NCI-H2029 (cell line): ENCODE measurements at regions not wholly inside any gene's neighbourhood (a gene's known extent, or its start where the extent isn't known, plus 50 kb on each side); places are given as distances from the start of the nearest gene placed in this dataset.
"Not testable (repeated sequence)": the region's sequence is repeated elsewhere in the genome, so short reads cannot be mapped to it uniquely, and the experiment has no call there.

Experiments used
- DNase-seq: peaks from one replicate; lab custom pipeline; 2025; lab: John Stamatoyannopoulos, UW

DNA sequence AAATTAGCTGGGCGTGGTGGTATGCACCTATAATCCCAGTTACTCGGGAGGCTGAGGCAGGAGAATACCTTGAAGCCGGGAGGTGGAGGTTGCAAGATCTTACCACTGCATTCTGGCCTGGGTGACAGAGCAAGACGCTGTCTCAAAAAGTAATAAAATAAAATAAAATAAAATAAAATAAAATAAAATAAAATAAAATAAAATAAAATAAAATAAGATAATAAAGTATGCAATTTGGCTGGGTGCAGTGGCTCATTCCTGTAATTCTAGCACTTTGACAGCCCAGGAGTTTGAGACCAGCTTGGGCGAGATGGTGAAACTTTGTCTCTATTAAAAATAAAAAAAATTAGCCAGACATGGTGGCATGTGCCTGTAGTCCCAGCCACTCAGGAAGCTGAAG, 85.6 kb upstream of the XPO1 start:
- no peak for DNase-seq

DNA sequence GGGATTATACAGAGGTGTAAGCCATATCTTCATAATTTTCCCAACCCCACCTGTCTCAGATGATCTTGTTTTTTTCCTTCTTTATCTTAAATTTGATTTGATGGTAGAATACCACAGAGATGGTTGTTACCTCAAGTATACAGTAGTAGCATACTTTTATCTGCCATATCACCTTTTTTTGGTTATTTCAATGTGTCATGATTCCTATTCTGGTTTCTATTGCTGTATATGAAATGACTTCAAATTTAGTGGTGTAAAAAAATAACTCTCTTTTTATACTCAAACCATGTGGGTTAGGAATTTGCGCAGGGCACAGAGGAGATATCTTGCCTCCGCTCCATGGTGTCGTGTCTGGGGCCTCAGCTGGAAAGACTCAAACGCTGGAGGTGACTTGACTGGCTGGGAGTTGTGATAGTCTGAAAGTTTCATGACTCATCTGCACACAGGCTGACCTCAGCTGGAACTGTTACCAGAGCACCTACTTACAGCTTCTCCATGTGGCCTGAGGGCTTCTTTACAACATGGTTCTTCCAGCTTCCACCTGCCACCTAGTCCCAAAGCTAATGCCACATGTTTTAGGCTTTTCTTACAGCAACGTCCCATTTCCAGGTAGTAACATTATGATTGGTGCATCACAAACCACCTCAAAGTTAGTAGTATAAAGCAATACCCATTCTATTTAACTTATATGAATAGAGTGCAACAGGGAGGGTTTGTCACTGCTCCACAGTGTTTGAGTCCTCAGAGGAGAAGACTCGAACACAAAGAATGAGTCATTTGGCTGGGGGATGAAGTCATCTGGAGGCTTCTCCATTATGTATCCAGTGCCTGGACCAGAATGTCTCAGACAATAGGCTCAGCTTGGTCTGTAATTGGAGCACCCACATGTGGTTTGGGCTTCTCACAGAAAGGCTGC, 82.3 kb upstream of the XPO1 start:
- peak; percentile 77 for DNase-seq

DNA sequence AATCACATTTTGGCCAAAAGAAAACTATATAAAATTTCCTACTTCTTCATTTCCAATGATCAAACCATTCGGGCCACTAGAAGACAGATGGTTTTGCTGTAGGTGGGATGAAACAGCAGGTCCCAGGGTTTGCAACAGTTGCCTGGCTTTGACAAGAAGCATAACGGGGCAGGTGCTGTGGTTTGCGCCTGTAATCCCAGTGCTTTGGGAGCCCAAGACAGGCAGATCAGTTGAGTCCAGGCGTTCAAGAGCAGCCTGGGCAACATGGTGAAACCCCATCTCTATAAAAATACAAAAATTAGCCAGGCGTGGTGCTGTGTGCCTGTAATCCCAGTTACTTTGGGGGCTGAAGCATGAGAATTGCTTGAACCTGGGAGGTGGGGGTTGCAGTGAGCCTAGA, 81.4 kb upstream of the XPO1 start:
- no peak for DNase-seq

DNA sequence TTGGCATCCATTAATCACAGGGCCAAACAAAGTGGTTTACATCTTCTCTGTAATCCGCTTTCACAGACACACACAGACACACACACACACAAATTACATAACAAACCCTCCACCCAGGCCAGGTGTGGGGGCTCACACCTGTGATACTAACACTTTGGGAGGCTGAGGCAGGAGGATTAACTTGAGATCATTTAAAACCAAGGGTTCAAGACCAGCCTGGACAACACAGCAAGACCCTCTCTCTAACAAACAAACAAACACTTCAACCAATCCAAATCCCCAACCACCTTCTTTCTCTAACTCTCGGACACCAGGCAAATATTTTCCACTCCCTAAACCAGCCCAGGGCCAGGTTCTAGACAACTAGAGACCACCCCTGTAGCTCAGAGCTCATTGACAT, 79.5 kb upstream of the XPO1 start:
- DNase-seq = no peak

DNA sequence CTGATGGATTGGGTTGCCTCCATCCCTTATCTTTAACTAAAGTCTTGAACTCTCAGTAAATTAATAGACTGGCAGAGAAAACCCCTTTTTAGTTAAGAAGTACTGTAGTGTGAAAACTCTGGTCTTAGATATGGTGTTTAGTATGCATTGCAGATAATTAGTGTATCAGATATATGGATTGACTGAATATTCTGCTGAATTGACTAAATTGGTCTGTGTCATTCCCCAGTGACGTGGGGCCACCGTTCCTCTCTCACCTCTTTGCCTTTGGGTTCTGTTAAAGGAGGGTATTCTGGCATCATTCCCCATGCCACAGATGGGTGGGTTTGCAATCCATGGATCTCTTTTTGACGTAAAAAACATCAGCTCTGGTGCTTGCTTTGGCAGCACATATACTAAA, 67.1 kb upstream of the XPO1 start:
- no peak for DNase-seq

DNA sequence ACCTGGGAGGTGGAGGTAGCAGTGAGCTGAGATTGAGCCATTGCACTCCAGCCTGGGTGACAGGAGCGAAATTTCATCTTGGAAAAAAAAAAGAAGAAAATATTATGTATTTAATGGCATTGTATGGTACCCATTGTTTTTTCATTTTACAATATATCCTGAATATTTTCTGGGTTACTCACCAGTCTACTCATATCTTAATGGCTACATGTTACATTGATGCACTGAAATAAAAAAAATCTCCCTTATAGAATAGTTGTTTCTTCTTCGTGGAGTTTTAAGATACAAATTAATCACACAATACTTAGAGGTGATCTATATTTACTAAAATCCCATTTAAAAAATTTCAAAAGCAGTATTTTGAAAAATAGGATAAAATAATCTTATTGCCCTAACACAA, 66.3 kb upstream of the XPO1 start:
- no peak for DNase-seq

DNA sequence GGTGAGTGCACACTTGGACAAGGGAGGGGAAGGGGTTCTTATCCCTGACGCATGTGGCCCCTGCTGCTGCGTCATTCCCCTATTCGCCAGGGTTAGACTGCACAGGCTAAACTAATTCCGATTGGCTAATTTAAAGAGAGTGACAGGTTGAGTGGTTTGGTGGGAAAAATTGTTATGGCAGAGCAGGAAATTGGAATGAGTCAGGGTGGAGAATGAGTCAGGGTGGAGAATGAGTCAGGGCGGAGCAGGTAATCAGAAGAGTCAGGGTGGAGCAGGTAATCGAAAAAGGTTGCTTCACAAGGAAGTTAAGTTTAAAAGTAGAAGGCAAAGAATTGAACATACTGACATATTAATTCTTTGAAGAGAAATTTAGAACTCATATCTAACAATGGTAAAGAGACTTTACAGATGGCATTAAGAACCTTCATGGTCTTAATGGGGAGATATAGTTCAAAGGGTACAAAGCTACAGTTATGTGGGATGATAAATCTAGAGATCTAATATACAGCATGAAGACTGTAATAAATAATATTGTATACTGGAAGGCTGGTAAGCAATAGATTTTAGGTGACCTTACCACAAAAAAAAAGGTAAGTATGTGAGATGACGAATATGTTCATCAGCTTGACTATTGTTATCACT, 60.5 kb upstream of the XPO1 start:
- DNase-seq = not testable (repeated sequence)

DNA sequence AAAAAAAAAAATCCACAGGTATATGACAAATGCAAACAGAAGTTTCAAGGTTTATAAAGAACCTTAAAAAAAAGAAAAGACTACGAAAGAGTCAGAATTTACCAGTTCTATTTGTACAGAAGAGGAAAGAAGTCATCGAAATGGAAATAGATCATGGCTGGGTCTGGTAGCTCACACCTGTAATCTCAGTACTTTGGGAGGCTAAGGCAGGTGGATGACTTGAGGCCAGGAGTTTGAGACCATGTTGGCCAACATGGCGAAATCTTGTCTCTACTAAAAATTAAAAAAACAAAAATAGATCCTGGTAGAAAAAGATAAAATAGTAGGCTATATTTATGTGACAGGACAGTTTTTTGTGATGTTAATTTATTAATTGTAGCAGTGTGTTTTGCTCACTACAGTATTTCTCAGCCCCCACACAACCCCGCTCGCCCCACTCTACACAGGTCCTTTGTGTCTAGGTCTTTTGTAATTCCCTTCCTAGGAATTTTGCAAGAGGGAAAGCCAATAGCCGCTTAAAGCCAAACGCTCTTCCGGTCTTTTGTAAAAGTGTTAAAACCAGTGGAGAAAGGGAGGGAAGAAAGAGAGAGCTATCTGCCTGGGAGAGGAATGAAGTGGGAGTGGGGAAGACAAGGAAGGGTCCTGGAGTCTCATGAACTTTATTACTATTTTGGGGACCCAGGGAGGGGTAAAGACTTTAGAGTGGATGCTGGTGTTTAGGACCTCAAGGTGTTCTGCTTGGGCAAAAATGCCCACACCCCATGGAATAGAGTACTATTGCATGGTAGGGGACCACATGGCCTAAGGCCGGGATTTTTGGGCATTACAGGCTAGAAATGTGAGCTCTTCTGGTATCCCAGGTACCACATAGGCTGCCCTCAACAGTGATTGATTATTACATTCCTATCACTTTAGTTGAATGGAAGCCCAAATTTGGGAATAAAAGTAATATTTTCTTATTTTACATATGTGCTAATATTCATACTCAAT, 59.4 kb upstream of the XPO1 start:
- DNase-seq = no peak

DNA sequence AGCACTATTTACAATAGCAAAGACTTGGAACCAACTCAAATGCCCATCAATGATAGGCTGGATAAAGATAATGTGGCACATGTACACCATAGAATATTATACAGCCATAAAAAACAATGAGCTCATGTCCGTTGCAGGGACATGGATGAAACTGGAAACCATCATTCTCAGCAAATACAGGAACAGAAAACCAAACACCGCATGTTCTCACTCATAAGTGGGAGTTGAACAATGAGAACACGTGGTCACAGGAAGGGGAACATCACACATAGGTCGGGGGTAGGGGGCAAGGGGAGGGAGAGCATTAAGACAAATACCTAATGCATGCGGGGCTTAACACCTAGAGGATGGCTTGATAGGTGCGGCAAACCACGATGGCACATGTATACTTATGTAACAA, 56.0 kb upstream of the XPO1 start:
- DNase-seq = not testable (repeated sequence)

DNA sequence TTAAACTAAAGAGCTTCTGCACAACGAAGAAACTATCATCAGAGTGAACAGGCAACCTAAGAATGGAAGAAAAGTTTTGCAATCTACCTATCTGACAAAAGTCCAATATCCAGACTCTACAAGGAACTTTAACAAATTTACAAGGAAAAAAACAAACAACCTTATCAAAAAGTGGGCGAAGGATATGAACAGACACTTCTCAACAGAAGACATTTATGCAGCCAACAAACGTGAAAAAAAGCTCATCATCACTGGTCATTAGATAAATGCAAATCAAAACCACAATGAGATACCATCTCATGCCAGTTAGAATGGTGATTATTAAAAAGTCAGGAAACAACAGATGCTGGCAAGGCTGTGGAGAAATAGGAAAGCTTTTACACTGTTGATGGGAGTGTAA, 55.5 kb upstream of the XPO1 start:
- DNase-seq = not testable (repeated sequence)

DNA sequence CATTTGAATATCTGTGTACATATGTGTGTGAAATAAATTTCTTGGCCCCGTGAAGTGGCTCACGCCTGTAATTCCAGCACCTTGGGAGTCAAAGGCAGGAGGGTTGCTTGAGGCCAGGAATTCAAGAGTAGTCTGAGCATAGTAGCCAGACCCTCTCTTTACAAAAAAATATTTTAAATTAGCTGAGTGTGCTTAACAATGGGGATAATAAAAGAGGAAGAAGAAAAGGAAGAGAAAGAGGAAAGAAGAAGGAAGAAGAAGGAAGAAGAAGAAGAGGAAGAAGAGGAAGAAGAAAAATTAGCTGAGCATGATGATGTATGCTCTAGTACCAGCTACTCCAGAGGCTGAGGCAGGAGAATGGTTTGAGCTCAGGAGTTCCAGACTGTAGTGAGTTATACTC, 52.1 kb upstream of the XPO1 start:
- no peak for DNase-seq

DNA sequence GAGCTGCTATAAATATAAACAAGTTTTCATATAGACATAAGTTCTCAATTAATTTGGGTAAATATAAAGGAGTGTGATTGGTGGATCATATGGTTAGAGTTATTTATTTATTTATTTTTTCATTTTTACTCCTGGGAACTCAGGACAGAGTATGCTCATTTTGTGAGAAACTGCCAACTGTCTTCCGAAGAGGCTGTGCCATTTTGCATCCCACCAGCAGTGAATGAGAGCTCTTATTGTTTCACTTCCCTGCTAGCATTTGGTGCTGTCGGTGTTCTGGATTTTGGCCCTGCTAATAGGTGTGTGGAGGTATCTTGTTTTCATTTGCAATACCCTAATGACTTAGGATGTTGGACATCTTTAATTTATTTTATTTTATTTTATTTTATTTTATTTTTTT, 50.4 kb upstream of the XPO1 start:
- DNase-seq = no peak
